Keratinocyte (primary cell): ENCODE measurements at regions not wholly inside any gene's neighbourhood (a gene's known extent, or its start where the extent isn't known, plus 50 kb on each side); places are given as distances from the start of the nearest gene placed in this dataset.

Experiments used
- DNase-seq: peaks from one replicate; pipeline ENCODE4 v3.0.0-alpha.2; 2011; ENCODE audit warnings: low read depth, missing footprints, low spot score
- FAIRE-seq: peaks from 2 replicates; lab custom pipeline; 2011; peaks lifted over from hg19 to GRCh38; lab: Jason Lieb, UNC
- H2AFZ ChIP-seq: 2 replicates; pipeline ENCODE4 v1.6.0; 2012; ENCODE audit warnings: low read length, control low read depth, inconsistent platforms; ENCODE audit not compliant: control insufficient read depth
- H3K27ac ChIP-seq: 2 replicates; pipeline ENCODE4 v1.5.1; 2011; ENCODE audit warnings: low read length; ENCODE audit not compliant: control insufficient read depth, insufficient read depth
- H3K27me3 ChIP-seq: 3 replicates; pipeline ENCODE4 v1.6.0; 2011; ENCODE audit warnings: low read length; ENCODE audit not compliant: control insufficient read depth, insufficient read depth; ENCODE audit errors: extremely low read depth
- H3K36me3 ChIP-seq, 2 experiments: 2 replicates in 1 of 2; 3 replicates in 1 of 2; pipeline ENCODE4 v1.5.1; 2011; ENCODE audit warnings: low read length in 2 of 2, mild to moderate bottlenecking in 1 of 2; ENCODE audit not compliant: control insufficient read depth in 2 of 2, insufficient read depth in 2 of 2; ENCODE audit errors: extremely low read depth in 1 of 2
- H3K4me1 ChIP-seq: 3 replicates; pipeline ENCODE4 v1.5.1; 2011; ENCODE audit warnings: low read length; ENCODE audit not compliant: control insufficient read depth, insufficient read depth; ENCODE audit errors: extremely low read depth
- H3K4me2 ChIP-seq: 3 replicates; pipeline ENCODE4 v1.6.0; 2011; ENCODE audit warnings: low read depth, low read length; ENCODE audit not compliant: control insufficient read depth, insufficient read depth; ENCODE audit errors: extremely low read depth
- H3K4me3 ChIP-seq, 3 experiments: fragments of 200-600 bp in 1 of 3; sonication (generic) in 1 of 3; 2 replicates in 2 of 3; 3 replicates in 1 of 3; pipeline ENCODE4 v1.5.1; 2011 to 2016; ENCODE audit warnings: low read length in 3 of 3, mild to moderate bottlenecking in 3 of 3, control low read depth in 2 of 3, inconsistent platforms in 1 of 3, low read depth in 1 of 3, mixed read lengths in 1 of 3, mixed run types in 1 of 3, moderate library complexity in 1 of 3; ENCODE audit not compliant: control insufficient read depth in 2 of 3, insufficient read depth in 2 of 3; ENCODE audit errors: extremely low read depth in 1 of 3
- H3K79me2 ChIP-seq: 2 replicates; pipeline ENCODE4 v1.6.0; 2012; ENCODE audit warnings: low read length; ENCODE audit not compliant: control insufficient read depth, insufficient read depth
- H3K9ac ChIP-seq: 3 replicates; pipeline ENCODE4 v1.6.0; 2011; ENCODE audit warnings: low read length; ENCODE audit not compliant: control insufficient read depth, insufficient read depth; ENCODE audit errors: extremely low read depth
- H3K9me1 ChIP-seq: 3 replicates; pipeline ENCODE4 v1.6.0; 2011; ENCODE audit warnings: low read length; ENCODE audit not compliant: control insufficient read depth, insufficient read depth; ENCODE audit errors: extremely low read depth
- H3K9me3 ChIP-seq: 2 replicates; pipeline ENCODE4 v1.5.1; 2012; ENCODE audit warnings: low read depth, low read length; ENCODE audit not compliant: control insufficient read depth
- H4K20me1 ChIP-seq: 3 replicates; pipeline ENCODE4 v1.6.0; 2011; ENCODE audit warnings: low read length; ENCODE audit not compliant: control insufficient read depth, insufficient read depth; ENCODE audit errors: extremely low read depth
- EZH2 ChIP-seq: IDR thresholded peaks from one replicate; pipeline ENCODE4 v1.6.1; 2012; ENCODE audit warnings: inconsistent platforms, mild to moderate bottlenecking, low read length, moderate library complexity
- dilution Hi-C: fragments of 300-500 bp; cut with MboI; formaldehyde crosslinking; loops from one replicate; pipeline ENCODE4 v1.7.0; 2020; ENCODE audit warnings: low sequenced_read_pairs; ENCODE audit not compliant: extremely low pct_ligation_motif_present
- TF ChIP-seq, protein P1 (sequence below), 3 experiments: IDR thresholded peaks in 1 of 3; conservative IDR thresholded peaks in 1 of 3; optimal IDR thresholded peaks in 1 of 3; 2 replicates in 2 of 3; 3 replicates in 1 of 3; pipeline versions ENCODE3 to v1.5.1; 2011; ENCODE audit warnings: low read length in 3 of 3, mild to moderate bottlenecking in 3 of 3, moderate library complexity in 2 of 3, control low read depth in 1 of 3, inconsistent platforms in 1 of 3; ENCODE audit not compliant: insufficient read depth in 2 of 3; ENCODE audit errors: extremely low read depth in 1 of 3

DNA sequence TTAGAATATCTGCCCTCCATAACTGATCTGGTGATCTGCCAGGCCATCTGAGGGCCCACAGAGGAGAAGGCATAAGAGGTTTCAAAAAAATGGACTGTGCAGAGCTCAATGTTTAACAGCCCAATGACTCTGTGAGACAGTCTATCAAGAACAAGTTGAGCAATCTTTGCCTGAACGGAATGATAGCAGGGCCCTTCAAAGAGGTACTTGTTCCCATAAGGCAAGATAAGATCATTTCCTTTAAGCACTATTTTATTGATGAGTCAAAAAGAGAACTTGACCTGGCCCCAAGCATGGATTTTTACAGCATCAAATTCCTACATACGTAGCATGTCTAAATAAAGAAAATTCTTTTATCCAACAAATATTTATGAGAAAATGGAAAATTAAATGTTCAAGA lies 182.8 kb downstream of the IDS start:
- dilution Hi-C loops: no loop called here
- Histone ChIP-seq H3K27ac (no peak overlapping the region), H2AFZ (no peak overlapping the region), H3K36me3 (no peaks in the 10 kb centered on the region), H3K4me3 (no peak overlapping the region), H3K4me1 (no peaks in the 10 kb centered on the region), H3K27me3 (no peaks in the 10 kb centered on the region), H3K9me1 (no peaks in the 10 kb centered on the region), H3K9ac (no peak overlapping the region), H3K79me2 (no peaks in the 10 kb centered on the region), H3K9me3 (no peaks in the 10 kb centered on the region), H3K4me2 (no peak overlapping the region), H4K20me1 (no peaks in the 10 kb centered on the region)
- no peak for DNase-seq
- no peak for TF ChIP-seq EZH2
- TF ChIP-seq, protein P1, sequence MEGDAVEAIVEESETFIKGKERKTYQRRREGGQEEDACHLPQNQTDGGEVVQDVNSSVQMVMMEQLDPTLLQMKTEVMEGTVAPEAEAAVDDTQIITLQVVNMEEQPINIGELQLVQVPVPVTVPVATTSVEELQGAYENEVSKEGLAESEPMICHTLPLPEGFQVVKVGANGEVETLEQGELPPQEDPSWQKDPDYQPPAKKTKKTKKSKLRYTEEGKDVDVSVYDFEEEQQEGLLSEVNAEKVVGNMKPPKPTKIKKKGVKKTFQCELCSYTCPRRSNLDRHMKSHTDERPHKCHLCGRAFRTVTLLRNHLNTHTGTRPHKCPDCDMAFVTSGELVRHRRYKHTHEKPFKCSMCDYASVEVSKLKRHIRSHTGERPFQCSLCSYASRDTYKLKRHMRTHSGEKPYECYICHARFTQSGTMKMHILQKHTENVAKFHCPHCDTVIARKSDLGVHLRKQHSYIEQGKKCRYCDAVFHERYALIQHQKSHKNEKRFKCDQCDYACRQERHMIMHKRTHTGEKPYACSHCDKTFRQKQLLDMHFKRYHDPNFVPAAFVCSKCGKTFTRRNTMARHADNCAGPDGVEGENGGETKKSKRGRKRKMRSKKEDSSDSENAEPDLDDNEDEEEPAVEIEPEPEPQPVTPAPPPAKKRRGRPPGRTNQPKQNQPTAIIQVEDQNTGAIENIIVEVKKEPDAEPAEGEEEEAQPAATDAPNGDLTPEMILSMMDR (optimal IDR thresholded peaks at IDR 0.05 in 1 of 3, IDR thresholded peaks at IDR 0.05 in 1 of 3, conservative IDR thresholded peaks at IDR 0.05 in 1 of 3; ENCODE audit: extremely low read depth in 1 of 3, insufficient read depth in 2 of 3, low read length in 3 of 3): no peak
- FAIRE-seq: no peak

DNA sequence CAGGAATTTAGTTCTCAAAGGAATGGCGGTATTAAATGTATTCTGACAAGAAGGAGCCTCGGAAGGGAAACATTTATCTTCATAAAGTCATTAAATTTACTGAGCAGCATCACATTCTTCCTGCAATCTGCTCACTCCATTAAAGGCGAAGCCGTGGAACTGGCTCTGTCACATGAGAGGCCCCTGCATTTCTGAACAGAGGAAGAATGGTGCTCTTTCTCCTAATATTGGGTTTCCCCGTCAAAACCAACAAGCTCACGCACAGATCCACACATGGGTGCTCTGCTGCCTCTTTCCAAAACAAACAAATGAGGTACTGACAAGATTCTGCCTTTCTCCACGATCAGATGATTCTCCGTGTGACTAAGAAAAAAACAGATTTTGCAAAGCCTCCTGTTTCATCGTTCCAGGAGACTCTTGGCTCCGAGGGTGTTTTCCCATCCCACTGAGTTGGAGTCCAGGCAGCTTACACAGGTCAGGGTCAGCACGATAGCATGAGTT lies 191.2 kb downstream of the IDS start:
- Histone ChIP-seq H3K9me3 (no peaks in the 10 kb centered on the region), H3K36me3 (no peaks in the 10 kb centered on the region), H4K20me1 (no peaks in the 10 kb centered on the region), H3K9me1 (no peaks in the 10 kb centered on the region), H3K9ac (no peak overlapping the region), H3K79me2 (no peaks in the 10 kb centered on the region), H3K27ac (no peak overlapping the region), H3K27me3 (no peaks in the 10 kb centered on the region), H3K4me1 (no peaks in the 10 kb centered on the region), H3K4me2 (no peak overlapping the region), H2AFZ (no peak overlapping the region), H3K4me3 (no peak overlapping the region)
- DNase-seq (no peak), FAIRE-seq (no peak)
- TF ChIP-seq EZH2: no peak
- TF ChIP-seq, protein P1 (optimal IDR thresholded peaks at IDR 0.05 in 1 of 3, IDR thresholded peaks at IDR 0.05 in 1 of 3, conservative IDR thresholded peaks at IDR 0.05 in 1 of 3; ENCODE audit: extremely low read depth in 1 of 3, insufficient read depth in 2 of 3, low read length in 3 of 3): no peak
- dilution Hi-C loops: no loop called here
